ENCODE measurements at regions not wholly inside any gene's neighbourhood (a gene's known extent, or its start where the extent isn't known, plus 50 kb on each side); places are given as distances from the start of the nearest gene placed in this dataset.
"Not testable (repeated sequence)": the region's sequence is repeated elsewhere in the genome, so short reads cannot be mapped to it uniquely, and the experiment has no call there.

DNA sequence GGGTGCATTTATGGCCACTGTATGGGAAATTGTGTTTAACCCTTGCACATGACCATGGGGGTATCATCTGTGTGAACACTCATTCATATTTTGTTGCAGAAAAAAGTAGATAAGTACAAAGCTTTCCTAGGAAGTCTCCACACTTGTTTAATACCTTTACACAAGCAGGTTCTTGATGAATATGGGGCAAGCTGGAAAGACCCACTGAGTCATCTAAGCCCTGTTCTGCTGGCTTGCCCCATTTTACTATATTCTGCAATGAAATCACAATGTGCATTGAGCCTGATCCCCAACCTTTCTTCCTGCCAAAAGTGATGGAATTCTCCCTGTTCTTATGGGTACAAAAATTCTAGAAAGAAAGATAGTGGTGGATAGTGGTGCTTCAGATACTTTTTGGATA, 99.8 kb downstream of the CCDC71L start:
- DNase-seq = no peak

GRCh38 chr7:106560482-106560881, 100.5 kb downstream of the CCDC71L start:
- DNase-seq = peak; percentile 9

DNA sequence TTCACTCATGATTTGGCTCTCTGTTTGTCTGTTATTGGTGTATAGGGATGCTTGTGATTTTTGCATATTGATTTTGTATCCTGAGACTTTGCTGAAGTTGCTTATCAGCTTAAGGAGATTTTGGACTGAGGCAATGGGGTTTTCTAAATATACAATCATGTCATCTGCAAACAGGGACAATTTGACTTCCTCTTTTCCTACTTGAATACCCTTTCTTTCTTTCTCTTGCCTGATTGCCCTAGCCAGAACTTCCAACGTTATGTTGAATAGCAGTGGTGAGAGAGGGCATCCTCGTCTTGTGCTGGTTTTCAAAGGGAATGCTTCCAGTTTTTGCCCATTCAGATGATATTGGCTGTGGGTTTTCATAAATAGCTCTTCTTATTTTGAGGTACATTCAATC, 104.7 kb downstream of the CCDC71L start:
- DNase-seq = not testable (repeated sequence)

DNA sequence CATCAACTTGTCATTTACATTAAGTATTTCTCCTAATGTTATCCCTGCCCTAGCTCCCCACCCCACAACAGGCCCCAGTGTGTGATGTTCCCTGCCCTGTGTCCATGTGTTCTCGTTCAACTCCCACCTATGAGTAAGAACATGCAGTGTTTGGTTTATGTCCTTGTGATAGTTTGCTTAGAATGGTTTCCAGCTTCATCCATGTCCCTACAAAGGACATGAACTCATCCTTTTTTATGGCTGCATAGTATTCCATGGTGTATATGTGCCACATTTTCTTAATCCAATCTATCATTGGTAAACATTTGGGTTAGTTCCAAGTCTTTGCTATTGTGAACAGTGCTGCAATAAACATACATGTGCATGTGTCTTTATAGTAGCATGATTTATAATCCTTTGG, 106.3 kb downstream of the CCDC71L start:
- DNase-seq = not testable (repeated sequence)

DNA sequence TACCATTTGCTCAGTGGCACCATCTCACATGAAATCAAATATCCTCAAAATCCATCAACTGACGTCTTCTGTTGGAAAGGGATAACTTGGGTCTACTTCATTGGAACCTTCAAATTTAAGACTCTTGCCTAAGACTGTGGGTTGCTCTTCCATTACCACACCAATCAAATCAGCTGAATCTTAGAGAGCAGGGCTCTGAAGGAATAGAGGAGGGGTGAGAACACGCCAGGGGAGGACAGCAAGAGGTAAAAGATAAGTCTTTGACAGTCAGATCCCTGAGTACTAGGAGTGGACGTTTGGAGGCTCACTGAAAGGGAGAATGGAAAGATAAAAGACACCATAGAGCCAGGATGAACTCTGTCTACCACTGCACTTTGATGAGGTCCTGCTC, 107.5 kb downstream of the CCDC71L start:
- DNase-seq = no peak

DNA sequence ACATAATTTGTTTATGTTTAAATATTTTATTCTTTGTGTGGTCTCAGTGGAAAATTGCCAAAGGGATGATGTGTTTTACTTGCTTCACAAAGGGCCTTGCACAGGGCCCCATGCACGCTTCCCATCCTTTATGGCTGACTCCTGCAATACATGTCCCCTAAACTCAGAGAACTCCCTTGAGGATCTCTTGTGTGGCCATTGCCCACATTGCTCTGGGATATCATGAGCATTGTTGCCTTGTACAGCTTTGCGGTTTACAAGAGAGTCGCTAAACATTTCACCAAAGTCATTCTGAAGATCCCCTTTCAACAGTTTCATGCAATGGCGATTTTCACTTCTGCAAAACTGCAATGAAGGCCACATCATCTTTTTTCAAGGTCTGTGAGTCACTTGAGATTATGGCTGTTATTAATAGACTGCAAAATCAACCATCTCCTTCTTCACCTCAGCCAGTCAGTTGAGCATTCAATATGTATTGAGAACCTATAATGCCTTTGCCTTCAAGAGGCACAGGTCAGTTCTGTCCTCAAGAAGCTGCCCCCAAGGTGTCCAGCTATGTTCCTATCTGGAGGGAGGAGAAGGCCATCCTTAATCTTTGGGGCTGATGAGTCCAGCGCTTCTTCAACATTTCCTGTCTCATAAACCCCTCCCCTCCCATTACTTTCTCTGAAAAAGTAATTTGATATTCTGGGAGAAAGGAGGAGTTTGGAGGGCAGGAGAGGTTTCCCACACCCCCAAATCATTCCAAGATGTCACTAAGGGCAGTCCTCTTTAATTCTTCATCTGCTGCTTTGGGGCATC, 108.1 kb downstream of the CCDC71L start:
- DNase-seq = no peak

DNA sequence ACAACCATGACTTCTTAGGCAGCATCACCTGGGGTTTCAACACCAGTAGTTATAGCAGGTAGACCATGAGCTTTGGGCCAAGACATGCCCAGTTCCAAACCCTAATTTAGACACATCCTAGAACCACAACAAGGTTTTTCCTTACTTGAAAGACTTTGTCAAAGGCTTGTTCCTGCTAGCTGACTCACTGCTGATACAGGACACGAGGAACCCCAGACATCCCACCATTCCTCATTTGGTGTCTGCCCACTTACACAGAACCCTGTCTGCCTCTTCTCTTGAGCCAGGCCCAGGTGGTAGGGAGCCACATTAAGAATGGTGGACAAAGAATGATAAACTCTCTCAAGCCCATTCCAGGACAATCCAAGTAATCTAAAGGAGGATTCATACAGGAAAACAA, 109.0 kb downstream of the CCDC71L start:
- DNase-seq = no peak

GRCh38 chr7:106548491-106548890, 112.5 kb downstream of the CCDC71L start:
- no peak for DNase-seq

DNA sequence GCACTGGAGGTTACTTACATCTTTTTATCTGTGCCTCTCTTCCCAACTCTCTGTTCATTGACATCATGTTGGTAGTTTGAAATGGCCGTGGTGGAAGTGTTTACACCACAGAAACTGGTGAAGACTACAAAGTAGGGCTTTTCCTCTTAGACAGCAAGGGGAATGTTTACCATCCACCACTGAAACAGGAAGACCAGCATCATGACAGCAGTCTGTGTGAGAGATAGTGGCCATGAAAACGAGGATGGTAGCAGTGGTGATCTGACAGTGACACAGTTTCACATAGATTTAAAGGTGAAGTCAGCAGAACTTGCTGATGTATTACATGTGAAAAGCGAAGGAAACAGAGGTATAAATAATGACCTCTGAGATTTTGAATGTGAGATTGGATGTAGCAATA, 115.7 kb downstream of the CCDC71L start:
- no peak for DNase-seq

DNA sequence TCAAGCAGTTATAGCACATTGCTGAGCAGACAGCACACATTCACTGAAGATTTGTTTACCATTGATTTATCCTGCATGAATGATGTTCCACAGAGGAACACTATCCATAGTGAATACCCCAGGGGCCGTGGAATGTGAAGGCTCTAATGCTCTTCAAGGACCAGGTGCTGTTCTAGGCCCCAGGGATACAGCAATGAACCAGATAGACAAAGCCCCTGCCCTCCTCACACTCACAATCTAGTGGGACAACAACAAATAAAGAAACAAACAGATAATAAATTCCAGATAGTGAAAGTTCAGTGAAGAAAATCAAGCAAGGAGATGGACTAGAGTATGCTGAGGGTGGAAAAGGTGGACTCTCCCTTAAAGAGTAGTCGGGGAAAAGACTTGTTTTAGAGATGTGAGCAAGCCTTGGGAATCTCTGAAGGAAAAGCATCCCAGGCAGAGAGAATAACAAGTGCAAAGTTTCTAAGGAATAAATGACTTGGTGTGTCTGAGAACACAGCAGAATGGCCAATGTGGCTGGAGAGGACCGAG, 117.7 kb downstream of the CCDC71L start:
- no peak for DNase-seq

- DNase-seq = peak; percentile 88
Observed at GRCh38 chr7:106542550-106543220, 118.3 kb downstream of the CCDC71L start.

GRCh38 chr7:106538638-106539037, 122.3 kb downstream of the CCDC71L start:
- DNase-seq = no peak

GRCh38 chr7:106537119-106537518, 123.8 kb downstream of the CCDC71L start:
- no peak for DNase-seq

- DNase-seq = no peak
Observed at GRCh38 chr7:106536079-106536478, 124.9 kb downstream of the CCDC71L start.

GRCh38 chr7:106535234-106535932, 125.6 kb downstream of the CCDC71L start:
- no peak for DNase-seq

DNA sequence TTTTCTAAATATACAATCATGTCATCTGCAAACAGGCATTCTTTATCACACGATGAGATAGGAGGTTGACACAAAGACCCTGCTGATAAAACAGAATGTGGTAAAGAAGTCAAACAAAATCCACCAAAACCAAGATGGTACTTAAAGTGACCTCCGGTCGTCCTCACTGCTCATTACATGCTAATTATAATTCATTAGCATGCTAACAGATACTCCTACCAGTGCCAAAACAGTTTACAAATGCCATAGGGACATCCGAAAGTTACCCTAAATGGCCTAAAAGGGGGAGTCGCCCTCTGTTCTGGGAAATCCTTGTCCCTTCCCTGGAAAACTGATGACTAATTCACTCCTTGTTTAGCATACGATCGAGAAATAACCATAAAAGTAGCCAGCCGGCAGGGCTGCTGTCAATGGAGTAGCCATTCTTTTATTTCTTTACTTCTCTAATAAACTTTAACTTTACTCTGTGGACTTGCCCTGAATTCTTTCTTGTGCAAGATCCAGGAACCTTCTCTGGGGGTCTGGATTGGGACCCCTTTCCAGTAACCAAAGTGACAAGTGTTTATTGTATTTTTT, 126.6 kb downstream of the CCDC71L start:
- no peak for DNase-seq

- DNase-seq = not testable (repeated sequence)
Observed at GRCh38 chr7:106530183-106530582, 130.8 kb downstream of the CCDC71L start.

- DNase-seq = not testable (repeated sequence)
Observed at GRCh38 chr7:106526617-106527016, 134.3 kb downstream of the CCDC71L start.

- DNase-seq = no peak
Observed at GRCh38 chr7:106524690-106525059, 136.3 kb downstream of the CCDC71L start.

DNA sequence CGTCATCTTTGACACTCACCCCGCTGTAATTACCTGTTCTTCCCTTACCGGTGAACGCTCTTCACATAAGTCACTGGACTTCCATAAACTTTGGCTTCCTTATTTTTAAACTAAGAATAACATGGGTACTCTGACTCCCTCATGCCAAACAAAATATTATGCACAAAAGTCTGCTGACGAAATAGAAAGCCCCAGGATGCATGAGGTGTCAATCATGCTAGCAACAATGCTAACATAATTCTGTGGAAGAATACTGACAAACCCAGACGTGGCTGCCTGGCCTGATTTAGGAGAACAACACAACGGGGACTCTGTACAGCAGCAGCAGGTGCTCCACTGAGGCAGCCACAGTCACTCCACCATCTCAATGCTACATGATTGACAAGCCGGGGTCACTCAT, 137.5 kb downstream of the CCDC71L start:
- no peak for DNase-seq

- DNase-seq = no peak
Observed at GRCh38 chr7:106522696-106523095, 138.3 kb downstream of the CCDC71L start.

DNA sequence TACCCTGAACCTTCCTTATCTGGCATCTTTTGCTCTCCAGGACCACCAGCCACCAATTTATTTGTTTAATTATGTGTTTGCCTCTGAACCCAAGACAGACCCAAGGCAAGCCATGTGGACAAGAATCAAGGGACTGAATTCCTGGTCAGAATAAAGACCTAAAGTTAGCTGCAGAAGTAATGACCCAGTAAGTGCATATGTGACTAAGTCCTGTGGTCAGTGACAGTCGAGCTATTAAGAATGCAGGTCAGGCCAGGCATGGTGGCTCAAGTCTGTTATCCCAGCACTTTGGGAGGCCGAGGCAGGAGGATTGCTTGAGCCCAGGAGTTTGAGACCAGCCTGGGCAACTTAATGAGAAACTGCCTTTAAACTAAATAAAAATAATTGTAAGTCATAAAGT, 139.4 kb downstream of the CCDC71L start:
- no peak for DNase-seq

GRCh38 chr7:106520962-106521514, 139.9 kb downstream of the CCDC71L start:
- DNase-seq = no peak
